ENCODE measurements at regions not wholly inside any gene's neighbourhood (a gene's known extent, or its start where the extent isn't known, plus 50 kb on each side); places are given as distances from the start of the nearest gene placed in this dataset.

DNA sequence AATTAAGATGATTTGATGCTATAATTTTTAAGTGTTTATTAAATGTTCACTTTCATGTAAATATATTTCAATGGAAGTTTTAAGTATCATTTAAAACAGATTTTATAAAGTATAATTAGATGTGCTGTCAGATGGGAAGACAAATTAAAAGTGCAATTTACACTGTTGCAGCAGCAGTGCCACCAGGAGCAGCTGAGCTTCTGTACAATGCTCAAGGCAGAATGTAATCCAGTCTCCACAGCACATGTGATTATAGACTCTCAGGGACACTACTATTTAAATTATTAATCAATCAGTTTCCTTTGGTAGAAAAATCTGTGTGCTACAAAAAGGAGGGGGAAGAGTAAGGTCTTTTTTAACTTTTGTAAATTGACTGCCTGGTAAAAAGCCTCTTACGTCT is 285.7 kb upstream of the USP15 start:
- Histone ChIP-seq H2BK20ac (ENCODE audit: low read length) (no peak overlapping the region), H3K14ac (ENCODE audit: insufficient read length) (no peak overlapping the region), H3K4me1 (replicated peaks in 1 of 4; ENCODE audit: control insufficient read depth in 3 of 4, insufficient read depth in 4 of 4, low read length in 3 of 4) (no peaks in the 10 kb centered on the region), H4K8ac (ENCODE audit: extremely low read depth, insufficient read depth, low read length) (no peak overlapping the region), H3K9me3 (ENCODE audit: insufficient read depth in 2 of 2, low read depth in 1 of 2, low read length in 1 of 2) (no peaks in the 10 kb centered on the region), H3K79me2 (ENCODE audit: control insufficient read depth in 1 of 2, insufficient read depth in 2 of 2, low read length in 2 of 2) (no peaks in the 10 kb centered on the region), H2AFZ (ENCODE audit: low read length) (no peak overlapping the region), H4K5ac (ENCODE audit: insufficient read length, low read depth, low read length) (no peak overlapping the region), H3K23ac (ENCODE audit: insufficient read length) (no peak overlapping the region), H3K4me3 (ENCODE audit: extremely low read depth in 1 of 4, insufficient read depth in 2 of 4, low read depth in 3 of 4, low read length in 4 of 4) (no peak overlapping the region), H3K56ac (replicated peaks; ENCODE audit: insufficient read length, low read depth, low read length) (no peak overlapping the region), H3K36me3 (ENCODE audit: control insufficient read depth in 2 of 4, insufficient read depth in 4 of 4, low read length in 3 of 4) (no peaks in the 10 kb centered on the region), H3K9ac (replicated peaks in 1 of 4; ENCODE audit: extremely low read depth in 1 of 4, low read depth in 3 of 4, low read length in 3 of 4) (no peak overlapping the region), H3K23me2 (ENCODE audit: low read depth, low read length) (no peaks in the 10 kb centered on the region; the same call in 1 of the 2 replicates), H3K18ac (ENCODE audit: extremely low read depth, low read length) (no peak overlapping the region), H3K27ac (ENCODE audit: low read depth, low read length) (no peak overlapping the region), H2AK5ac (ENCODE audit: low read depth, low read length) (no peak overlapping the region), H4K91ac (replicated peaks; ENCODE audit: insufficient read length, low read length) (no peak overlapping the region), H2BK5ac (ENCODE audit: low read depth, low read length) (no peak overlapping the region), H3K27me3 (replicated peaks in 1 of 4; ENCODE audit: control insufficient read depth in 3 of 4, extremely low read depth in 1 of 4, insufficient read depth in 3 of 4, low read length in 3 of 4) (no peaks in the 10 kb centered on the region), H3K79me1 (ENCODE audit: low read depth, low read length) (no peaks in the 10 kb centered on the region), H2BK15ac (ENCODE audit: low read length) (no peak overlapping the region), H3K4me2 (ENCODE audit: insufficient read depth in 1 of 2, low read depth in 2 of 2, low read length in 2 of 2) (no peak overlapping the region), H2BK12ac (ENCODE audit: low read depth, low read length) (no peak overlapping the region), H4K20me1 (replicated peaks in 1 of 2; ENCODE audit: control insufficient read depth in 1 of 2, insufficient read depth in 2 of 2, low read length in 2 of 2) (no peaks in the 10 kb centered on the region), H2BK120ac (replicated peaks; ENCODE audit: low read depth, low read length) (no peak overlapping the region), H3K4ac (replicated peaks; ENCODE audit: insufficient read length, low read depth, low read length) (no peak overlapping the region)
- FAIRE-seq (no peak), DNase-seq (ENCODE audit: low read depth in 1 of 2, low spot score in 2 of 2) (no peak)
- TF ChIP-seq CEBPB (IDR thresholded peaks at IDR 0.05; ENCODE audit: low read depth, low read length): no peak
- ChIA-PET POLR2A (ENCODE audit: partially characterized antibody) (no interaction called here), CTCF (ENCODE audit: partially characterized antibody) (interaction anchor here (0.8 kb wide), 1 partner anchor 9 kb away, joined by 3 read pairs; no protein-coding TSS in a partner anchor)
- WGBS, 2 experiments (ENCODE audit: extremely low coverage in 1 of 2, insufficient coverage in 1 of 2, insufficient read length in 1 of 2, insufficient replicate concordance in 2 of 2, low coverage in 1 of 2, low lambda C conversion rate in 2 of 2, missing lambda C conversion rate in 1 of 2): 80% methylated on average over 1 of the region's 1 CpG; no CpG with 5 or more reads in 1 of the 2 experiments
